SW 1271 (cell line): ENCODE measurements at regions not wholly inside any gene's neighbourhood (a gene's known extent, or its start where the extent isn't known, plus 50 kb on each side); places are given as distances from the start of the nearest gene placed in this dataset.

Experiments
- DNase-seq, 2 experiments: peaks; one replicate each; lab custom pipeline; 2025; lab: John Stamatoyannopoulos, UW

DNA sequence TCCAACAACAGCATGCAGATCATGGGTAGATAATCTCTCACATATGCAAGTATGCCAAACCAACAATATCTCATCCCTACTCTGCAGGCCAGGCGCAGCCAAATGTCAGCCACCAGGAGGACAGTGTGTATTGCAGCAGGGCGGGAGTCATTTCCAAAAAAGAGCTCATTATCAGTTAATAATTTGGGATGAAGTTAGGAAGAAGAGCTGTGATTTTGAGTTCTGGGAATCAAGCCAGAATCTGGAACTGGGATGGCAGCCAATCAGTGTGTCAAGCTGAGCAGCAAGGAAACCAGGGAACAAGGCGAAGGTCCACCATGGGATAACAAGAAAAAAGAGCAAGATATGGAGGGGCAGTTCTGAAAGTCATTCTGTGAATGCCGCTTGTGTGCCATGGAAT lies 88.2 kb upstream of the CAMK2D start:
- DNase-seq = no peak

DNA sequence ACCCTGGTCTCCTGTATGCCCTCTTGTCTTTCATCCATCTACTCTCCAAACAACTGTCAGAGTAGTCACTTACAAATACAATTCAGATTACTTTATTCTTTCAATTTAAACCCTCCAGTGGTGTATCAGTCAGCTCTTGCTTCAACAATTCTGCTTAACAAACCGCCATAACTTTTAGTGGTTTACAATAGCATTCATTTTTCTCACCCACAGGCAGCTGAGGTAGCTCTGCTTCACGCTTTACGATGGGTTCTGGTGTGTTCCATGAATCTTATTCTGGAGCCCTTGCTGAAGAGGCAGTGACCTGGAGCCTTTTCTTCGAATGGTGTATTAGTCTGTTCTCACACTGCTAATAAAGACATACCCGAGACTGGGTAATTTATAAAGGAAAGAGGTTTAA lies 86.2 kb upstream of the CAMK2D start:
- DNase-seq = no peak

DNA sequence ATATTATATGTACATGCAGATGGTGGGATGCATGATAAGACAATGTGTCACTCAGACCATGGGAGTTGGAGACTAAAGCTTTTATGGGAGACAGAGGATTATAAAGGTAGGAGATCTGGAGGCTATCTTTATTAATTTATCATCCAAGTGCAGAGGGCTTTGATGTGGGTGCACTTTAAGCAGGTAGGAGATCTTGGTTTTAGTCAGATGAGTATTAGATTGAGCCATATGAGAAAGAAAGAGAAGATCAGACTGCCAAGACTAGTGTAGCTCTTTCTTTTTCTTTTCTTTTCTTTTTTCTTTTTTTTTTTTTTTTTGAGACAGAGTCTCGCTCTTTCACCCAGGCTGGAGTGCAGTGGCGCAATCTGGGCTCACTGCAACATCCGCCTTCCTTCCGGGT lies 84.9 kb upstream of the CAMK2D start:
- DNase-seq = no peak

DNA sequence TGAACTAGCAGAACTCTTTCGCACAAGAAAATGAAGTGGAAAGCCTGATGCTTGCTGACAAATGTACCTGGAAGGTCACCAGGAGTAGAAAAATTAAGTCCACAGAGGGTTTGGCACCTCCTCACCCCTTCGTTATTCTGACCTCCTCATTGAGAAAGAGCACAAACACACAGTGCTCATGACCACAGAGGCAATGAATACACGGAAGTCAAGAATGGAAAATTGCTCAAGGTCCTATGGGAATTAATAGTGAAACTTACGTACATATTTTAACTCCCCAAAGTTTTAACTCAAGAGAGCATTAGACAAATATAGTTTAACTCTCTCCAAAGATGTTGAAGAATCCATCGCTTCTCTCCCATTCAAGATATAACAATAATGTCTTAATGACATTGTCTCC lies 83.6 kb upstream of the CAMK2D start:
- DNase-seq = no peak

DNA sequence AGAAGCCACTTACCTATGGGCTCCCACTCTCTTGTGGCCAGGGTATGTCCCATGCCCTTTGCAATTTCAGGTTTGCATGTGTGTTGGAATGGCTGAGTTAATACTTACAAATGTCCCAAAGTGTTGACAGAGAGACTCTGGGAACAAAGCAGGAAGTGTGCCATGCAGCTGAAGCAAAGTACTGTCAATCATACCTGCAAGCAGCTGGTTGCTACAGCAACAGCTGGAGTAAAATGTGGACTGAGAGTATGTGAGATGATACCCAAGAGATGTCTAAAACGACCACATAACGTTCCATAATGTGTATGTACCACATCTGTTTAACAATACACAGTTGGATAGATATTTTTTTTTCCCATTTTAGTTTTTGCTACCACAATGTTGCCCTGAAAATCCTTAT lies 82.8 kb upstream of the CAMK2D start:
- no peak for DNase-seq

DNA sequence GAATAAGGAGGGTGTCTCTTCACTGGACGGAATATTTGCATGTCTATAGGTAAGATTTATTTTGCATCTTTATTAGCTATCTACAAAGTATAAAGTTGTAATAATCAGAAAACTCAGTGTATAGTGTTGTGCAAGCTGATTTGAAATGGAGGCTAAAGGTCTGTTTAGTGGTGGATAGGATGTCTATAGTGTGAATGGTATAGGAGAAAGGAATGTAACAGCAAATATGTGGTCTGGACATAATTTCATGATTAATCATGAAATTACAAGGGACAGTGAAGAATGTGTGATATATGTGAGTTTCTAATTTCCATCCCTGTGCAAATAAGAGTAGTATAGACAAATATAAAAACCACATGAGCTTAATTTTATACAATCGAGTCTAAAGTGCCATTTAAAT lies 79.3 kb upstream of the CAMK2D start:
- no peak for DNase-seq

DNA sequence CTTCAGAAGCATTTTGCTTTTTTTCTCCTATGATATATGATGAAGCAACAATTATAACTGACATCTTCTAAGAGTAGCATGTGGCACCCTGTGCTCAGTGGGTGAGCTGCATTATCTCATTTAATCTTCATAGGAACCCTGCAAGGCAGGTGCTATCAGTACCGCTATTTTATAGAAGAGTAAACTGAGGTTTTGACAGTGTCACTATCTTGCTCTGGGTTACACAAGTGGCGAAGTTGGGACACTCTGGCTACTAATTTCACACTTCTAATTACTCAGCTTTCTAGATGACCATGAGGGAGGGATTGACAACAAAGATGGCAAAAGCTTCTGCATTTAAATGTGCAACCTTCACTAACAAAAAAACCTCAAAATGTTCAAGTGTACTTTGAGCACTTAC lies 76.9 kb upstream of the CAMK2D start:
- DNase-seq = no peak

DNA sequence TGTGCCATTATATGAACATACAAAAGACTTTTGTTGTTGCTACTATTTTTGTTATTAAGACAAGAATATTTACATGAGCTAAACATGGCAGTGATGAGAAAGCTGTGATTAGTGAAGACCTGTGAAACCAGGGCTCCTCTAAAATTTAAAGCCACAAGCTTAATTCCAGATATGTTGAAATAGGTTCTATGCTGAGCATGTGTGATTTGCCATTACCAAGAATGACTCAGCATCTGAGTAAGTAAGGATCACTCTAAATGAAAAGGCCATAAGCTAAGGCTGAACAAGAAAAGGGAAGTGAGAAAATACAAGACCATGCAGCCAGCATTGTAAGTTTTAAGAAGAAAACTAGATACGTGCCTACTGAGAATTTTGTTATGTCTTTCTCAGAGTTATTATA lies 75.9 kb upstream of the CAMK2D start:
- DNase-seq = peak in 1 of 2 experiments; percentile 8

DNA sequence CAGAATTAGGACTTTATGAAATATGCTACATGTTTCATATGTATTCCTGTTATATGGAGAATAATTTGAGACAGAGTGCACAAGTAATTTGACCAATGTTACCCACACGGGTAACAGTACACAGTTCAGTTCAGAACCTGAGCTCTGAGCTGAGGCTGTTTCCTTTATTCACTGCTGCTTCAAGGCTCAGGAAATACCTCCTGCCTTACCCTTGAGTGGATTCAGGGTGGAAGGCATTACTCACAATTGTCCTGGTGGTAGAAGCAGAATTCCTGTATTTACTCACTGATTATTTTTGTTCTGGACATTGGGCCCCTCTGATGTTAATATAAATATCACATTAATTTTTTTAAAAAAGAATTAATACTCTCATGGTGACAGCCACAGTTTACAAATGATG lies 73.5 kb upstream of the CAMK2D start:
- DNase-seq = no peak

DNA sequence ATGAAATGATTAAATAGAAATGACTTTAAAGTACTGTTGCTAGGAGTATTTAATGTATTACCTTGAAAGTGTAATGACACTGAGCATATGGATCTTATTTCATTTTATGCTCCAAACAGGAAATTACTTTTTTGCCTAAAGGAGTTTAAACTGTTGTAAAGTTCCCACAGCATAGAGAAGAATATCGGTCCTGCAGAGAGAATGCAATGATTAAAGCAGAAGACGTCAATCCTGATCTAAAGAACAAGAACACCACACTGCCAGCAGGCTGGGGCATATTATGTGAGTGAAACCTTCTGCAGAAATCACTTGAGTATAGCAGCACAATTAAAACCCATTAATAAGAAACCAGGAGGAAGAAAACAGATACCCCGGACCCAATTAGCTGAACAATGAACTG lies 72.8 kb upstream of the CAMK2D start:
- DNase-seq = no peak

DNA sequence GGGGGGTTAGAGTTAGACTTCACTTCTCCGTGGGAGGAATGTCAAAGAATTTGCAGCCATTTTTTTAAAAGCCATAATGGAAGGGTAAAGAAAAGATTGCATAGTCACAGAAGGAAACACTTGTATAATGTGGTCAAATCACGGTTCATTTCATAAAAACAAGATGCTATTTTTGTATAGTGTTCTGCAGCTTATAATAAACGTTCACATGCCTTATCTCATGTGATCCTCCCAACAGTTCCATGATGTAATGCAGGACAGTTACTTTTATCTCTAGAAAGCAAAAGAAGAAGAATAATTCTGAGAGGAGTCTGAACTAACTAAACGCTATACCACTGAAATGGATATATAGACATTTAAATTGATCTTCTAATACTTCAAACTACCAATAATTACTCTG lies 71.3 kb upstream of the CAMK2D start:
- DNase-seq = no peak

DNA sequence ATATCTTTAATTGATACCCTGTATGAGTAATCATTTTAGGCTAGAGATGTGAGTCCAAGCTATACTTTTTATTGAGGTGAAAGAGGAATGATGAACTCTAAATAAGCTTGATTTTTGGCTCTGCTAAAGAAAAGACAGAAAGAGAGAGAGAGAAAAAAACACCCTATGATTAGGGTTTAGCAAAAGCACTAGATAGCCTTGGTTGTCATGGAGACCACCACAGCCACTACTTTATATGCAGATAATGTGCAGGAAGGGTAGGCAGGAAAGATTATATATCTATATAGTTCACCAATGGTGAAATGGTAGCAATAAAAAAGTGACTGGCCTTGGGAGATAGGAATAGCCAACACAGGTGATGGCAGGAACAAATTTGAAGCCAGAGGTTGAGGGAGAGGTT lies 69.9 kb upstream of the CAMK2D start:
- no peak for DNase-seq

DNA sequence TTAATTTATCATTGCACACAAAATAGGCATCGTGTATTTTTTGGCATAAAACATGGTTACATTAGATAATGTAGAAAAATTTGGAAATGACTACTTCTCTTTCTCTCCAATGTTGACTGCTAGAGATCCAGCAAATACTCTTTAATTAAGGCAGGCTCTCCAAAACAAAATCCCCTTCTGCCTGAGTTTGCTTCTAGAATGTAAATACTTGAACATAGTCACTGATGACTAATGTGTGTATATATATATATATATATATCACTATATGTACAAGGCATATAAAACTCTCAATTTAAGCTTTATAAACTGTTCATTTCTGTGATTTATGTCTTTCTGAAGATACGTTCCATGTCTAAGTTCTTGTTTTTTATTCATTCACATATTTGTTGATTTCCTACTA lies 67.2 kb upstream of the CAMK2D start:
- DNase-seq = no peak

DNA sequence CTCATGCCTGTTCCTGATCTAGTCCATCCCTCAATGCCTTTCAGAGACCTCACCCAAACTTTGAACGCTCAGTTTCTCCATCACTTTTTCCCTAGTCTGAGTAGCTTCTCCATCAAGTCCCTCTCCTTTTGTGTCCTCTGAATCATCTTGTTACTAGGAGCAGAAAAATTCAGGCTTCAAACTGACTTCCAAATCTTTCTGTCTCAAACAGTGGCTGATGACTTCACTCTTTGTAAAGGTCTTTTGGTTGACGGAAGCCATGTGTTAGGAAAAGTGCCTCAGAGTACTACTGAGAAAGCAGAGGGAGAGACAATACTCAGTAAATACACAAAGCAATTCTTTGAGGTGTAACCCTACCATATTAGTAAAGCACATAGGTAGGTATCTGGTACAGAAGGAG lies 65.7 kb upstream of the CAMK2D start:
- no peak for DNase-seq

DNA sequence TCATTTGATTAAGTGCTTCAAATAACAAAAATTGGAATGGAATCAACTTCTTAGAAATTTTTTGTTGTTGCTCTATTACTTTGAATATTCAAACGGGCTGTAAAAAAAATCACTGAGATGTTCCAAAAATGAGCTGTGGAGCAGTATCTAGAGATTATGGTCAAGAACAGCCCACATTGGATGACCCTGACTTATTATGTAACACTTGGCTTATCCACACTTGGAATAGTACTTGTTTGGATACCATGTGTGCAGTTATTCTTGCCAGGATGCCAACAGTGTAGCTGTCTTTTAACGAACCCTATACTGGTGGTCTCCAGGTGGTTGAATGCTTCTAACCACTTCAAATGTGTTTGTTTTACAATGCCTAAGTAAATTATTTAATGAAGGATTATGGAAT lies 64.9 kb upstream of the CAMK2D start:
- DNase-seq = no peak

DNA sequence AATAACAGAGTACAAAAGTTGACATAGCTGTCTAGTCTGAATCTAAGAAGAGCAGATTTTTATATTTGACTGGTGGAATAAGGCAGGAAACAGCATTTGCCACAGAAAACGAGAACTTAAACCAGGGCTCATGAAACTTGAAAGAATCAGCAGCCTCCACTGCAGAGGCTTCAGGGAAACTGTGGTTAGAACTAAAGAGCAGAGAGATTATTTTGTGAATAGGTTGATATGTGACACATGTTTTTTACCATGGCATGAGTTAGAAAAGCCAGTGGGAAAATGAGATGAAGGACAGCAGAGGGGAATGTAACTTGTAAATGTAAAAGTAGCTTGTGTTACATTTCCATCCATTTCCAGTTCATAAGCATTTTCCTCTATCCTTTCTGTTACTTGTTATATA lies 63.7 kb upstream of the CAMK2D start:
- DNase-seq = no peak

DNA sequence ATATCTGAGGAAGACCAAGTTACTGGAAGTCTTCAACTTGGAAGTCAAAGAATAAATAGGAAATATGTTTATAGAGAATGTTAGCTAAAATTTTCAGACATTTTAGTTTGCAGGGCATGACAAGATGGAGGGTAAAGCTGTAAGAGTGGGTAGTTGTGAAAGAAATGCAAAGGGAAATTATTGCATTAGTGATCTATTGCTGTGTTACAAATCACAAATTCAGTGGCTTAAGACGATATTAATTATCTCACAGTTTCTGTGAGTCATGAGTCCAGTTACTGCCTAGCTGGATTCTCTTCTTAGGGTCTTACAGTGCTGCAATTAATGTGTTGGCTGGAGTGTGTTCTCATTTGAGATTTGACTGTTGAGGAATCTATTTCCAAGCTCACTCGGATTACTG lies 62.9 kb upstream of the CAMK2D start:
- no peak for DNase-seq

DNA sequence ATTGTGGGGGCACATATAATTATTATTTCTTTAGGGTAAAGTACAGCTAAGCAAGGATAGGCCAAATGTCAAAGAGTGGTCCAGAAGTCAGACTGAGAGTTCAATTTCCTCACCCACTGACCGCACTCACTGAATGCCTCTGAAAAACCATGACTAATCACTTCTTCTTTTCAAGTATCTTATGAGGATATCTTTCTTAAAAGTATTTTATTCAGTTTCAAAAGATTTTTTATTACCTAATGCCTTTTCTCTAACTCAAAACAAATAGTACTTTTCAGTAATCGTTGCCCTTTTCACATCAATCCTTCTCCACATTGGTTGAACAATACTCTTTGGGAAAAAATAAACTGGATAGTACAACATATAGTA lies 61.7 kb upstream of the CAMK2D start:
- DNase-seq = no peak

DNA sequence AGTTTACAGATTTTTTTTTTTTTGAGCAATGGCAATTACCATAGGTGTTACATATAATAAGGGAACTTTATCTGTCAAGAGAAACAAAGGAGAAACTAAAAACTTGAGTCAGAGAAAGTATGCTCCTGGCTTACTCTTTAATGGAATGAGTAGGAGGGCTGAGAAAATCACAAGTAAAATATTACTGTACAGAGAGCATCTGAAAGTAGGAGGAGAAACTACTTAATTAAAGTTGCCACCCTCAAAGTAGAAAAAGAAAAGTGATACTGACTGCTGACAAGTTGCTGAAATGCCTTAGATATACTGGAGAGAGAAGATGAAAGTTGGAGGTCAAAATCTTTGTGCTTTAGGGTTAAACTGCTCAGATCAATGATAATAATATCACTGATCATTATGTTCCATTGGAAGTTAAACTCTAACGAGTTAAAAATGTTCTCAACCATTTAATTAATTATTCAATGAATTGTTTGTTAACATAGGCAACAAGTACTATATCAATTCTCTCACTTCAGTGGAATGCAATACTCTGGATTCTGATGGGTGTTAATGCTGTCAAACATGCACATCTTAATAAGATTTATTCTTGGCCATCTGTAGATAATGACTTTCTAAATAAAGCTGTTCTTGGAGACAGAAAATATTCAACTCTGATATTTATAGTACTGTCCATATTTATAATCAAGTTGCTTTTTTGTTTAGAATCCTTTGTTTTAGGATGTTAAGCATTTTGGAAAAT lies 61.2 kb upstream of the CAMK2D start:
- no peak for DNase-seq

DNA sequence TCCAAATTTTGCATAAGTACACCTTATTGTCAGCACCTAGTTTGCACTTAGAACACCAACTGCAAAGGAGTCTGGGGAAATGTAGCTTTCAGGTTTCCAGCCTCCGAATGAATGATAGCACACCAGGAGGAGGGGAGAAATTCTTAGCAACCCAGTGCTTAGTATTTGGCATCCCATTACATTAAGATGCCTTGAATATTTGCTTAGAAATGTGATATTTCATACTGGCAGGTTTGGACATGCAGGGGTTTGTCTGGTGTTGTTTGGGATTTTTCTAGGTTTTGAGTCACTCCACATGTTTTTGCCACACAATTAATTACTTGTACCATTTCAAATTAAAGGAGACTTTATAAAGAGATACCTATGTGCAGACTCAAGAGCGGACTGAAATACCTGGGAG lies 60.3 kb upstream of the CAMK2D start:
- DNase-seq = no peak

DNA sequence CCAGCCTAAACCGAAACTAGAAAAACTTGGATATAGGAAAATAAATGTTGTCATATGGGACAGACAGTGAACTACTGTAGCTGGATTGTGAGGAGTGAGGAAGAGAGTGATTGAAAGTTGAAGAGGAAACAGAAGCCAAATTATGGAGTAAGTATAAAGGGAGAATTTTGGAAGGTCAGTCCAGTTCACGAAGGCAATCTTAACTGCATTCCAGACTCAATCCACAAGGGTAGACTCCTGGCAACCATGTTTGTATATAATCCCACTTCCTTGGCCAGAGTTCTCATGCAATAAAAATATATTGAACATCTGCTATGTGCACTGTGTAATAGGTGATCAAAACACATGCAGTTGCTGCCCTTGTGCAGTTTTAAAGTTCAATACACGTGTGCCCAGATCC lies 58.6 kb upstream of the CAMK2D start:
- no peak for DNase-seq

DNA sequence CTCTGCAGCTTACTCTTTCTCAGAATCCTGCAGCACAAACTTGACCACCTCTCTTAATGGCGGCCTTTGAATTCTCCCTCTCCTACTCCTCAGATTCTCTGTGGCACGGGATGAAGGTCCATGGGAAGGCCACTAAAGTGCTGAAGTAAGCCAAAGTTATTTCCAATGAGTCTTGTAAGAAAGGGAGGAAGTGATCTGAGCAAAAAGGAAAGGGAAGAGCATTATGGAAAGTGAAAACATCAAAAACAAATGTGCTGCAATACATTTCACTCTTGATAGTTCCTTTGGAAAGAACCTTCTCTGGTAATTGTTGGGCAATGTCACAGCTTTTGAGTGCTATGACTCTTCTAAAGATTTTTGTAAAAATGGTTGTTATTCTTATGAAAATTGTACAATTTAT lies 54.3 kb upstream of the CAMK2D start:
- DNase-seq = no peak

DNA sequence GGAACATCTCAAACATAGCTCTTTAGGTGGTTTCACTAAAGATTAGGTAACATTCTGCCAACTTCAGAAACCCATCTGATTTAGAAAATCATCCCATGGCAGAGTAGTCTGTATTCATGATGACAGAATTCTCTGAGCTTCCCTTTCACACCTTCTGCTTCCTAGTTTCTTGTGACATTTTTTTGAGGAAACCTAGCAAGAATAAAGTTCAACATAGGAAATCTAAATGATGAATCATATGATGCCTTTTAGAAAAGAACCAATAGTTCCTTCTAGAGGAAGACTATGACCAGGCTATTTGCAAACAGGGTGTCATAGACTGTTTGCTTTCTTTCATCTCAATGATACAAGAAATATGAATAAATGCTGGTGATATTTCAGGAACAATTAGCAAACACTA lies 49.8 kb upstream of the CAMK2D start:
- DNase-seq = no peak
